Right lobe of liver (tissue), 4 donors: ENCODE measurements at regions not wholly inside any gene's neighbourhood (a gene's known extent, or its start where the extent isn't known, plus 50 kb on each side); places are given as distances from the start of the nearest gene placed in this dataset.
"Not testable (repeated sequence)": the region's sequence is repeated elsewhere in the genome, so short reads cannot be mapped to it uniquely, and the experiment has no call there.

Experiments
- CTCF ChIP-seq, 4 donors: fragments of 200-600 bp in 3 of 4; fragments of 450-650 bp in 1 of 4; IDR thresholded peaks; one replicate each; pipeline versions ENCODE4 v1.5.1 to v1.8.0; 2016 to 2022; ENCODE audit warnings: antibody characterized with exemption in 4 of 4, mild to moderate bottlenecking in 2 of 4
- POLR2A ChIP-seq: fragments of 450-650 bp; IDR thresholded peaks from one replicate; pipeline ENCODE4 v1.6.1; 2017; ENCODE audit warnings: antibody characterized with exemption, mild to moderate bottlenecking
- donor health status: DM: no; HTN: no; CAD: no.
- donor health status: DM: no; HTN: no; CAD: no.
- donor health status: DM: no; HTN: yes; CAD: no.

GRCh38 chr9:66782010-66782409 is 118.5 kb upstream of the ZNF658 start:
- TF ChIP-seq CTCF (IDR thresholded peaks at IDR 0.05); POLR2A: not testable (repeated sequence)
